GM18519 (cell line): ENCODE measurements at regions not wholly inside any gene's neighbourhood (a gene's known extent, or its start where the extent isn't known, plus 50 kb on each side); places are given as distances from the start of the nearest gene placed in this dataset.

ENCODE experiments used
- ATAC-seq: cut with Tn5 transposase; IDR thresholded peaks from one replicate; pipeline ENCODE4 v1.9.1; 2021; ENCODE audit warnings: mild to moderate bottlenecking, moderate library complexity; ENCODE audit not compliant: unreplicated experiment, low FRiP score

DNA sequence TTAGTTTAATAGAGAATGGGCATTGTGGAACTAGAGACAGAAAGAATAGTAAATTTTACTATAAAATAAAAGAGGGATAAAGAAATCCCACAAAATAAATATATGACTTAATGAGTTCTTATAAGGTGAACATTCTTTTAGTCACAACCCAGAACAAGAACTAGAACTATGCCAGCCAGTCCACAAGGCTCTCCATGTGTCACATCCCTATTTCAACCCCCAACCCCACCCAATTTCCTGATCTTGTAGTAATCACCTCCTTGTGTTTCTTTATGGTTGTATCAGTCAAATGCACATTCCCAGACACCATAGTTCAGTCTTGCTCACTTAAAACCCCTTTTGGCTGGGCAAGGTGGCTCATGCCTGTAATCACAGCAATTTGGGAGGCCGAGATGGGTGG is 662.3 kb upstream of the CAMK1G start:
- ATAC-seq = no peak

- ATAC-seq = no peak
These were observed 660.1 kb upstream of the CAMK1G start for GRCh38 chr1:208923456-208923855.

GRCh38 chr1:208923946-208924720 is 659.4 kb upstream of the CAMK1G start:
- no peak for ATAC-seq

- ATAC-seq = no peak
These were observed 658.6 kb upstream of the CAMK1G start for GRCh38 chr1:208924928-208925327.

- ATAC-seq = no peak
These were observed 655.0 kb upstream of the CAMK1G start for GRCh38 chr1:208928349-208929010.

DNA sequence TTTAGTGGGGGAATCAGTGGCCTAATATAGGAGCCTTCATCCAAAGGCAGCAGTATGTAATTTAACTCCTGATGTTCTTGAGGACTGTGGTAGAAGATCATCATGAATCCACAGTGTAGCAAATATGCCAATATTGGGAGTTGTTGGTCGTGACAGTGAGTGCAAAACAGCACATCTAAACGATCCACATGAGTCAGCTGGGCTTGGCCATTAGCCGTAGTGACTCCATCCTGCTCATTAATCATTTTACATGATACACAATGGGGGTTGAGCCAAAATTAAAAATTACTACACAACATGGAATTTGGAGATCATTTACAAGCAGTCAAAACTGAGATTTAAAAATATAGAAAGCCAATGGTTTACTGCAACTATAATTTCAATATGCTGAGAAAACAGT is 653.9 kb upstream of the CAMK1G start:
- ATAC-seq = no peak

GRCh38 chr1:208931936-208932335 is 651.6 kb upstream of the CAMK1G start:
- ATAC-seq = no peak

GRCh38 chr1:208933984-208934525 is 649.5 kb upstream of the CAMK1G start:
- no peak for ATAC-seq

DNA sequence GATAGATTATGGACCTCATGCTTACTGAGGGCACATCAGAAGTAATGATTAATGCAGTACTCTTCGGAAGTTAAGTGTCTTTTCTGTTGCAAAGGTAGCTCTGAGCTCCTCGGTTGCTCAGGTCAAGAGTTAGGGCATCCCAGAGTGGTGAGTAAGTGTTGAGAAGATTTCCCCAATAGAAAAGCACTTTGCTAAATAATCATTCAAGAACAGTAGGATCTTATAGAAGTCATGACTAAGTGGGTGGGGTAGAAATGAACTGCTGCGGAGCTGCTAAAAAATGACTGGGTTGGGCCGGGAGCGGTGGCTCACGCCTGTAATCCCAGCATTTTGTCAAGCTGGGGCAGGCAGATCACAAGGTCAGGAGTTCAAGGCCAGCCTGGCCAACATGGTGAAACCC is 648.6 kb upstream of the CAMK1G start:
- ATAC-seq = no peak

- no peak for ATAC-seq
These were observed 647.9 kb upstream of the CAMK1G start for GRCh38 chr1:208935517-208936187.

DNA sequence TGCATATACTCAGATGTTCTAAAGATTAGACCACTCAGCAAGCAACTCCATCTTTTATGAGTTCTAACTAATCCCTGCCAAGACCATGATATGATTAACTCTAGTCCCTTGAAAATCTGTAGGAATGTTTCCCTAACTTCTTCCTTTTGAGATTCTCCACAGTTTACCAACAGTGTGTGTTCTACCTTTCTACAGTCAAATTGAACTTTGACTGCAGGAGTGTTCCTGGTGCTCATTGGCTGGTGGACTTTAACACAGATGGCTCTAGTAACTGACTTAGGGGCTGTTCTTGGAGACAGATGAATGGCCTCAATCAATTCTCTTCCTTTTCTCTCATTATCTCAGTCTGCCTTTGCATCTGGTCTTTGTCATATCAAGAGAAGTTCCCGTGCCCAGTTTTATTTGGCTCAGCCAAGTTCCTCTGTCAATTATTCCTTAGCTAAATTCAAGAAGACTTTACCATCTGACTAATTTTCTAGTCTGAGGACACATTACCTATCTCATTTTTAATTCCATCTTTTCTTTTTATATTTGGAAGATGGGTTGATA is 643.9 kb upstream of the CAMK1G start:
- ATAC-seq = no peak

GRCh38 chr1:208942394-208943130 is 641.0 kb upstream of the CAMK1G start:
- ATAC-seq = no peak

GRCh38 chr1:208943291-208943690 is 640.2 kb upstream of the CAMK1G start:
- no peak for ATAC-seq

GRCh38 chr1:208944981-208945451 is 638.5 kb upstream of the CAMK1G start:
- no peak for ATAC-seq

- ATAC-seq = no peak
These were observed 633.3 kb upstream of the CAMK1G start for GRCh38 chr1:208950206-208950605.

DNA sequence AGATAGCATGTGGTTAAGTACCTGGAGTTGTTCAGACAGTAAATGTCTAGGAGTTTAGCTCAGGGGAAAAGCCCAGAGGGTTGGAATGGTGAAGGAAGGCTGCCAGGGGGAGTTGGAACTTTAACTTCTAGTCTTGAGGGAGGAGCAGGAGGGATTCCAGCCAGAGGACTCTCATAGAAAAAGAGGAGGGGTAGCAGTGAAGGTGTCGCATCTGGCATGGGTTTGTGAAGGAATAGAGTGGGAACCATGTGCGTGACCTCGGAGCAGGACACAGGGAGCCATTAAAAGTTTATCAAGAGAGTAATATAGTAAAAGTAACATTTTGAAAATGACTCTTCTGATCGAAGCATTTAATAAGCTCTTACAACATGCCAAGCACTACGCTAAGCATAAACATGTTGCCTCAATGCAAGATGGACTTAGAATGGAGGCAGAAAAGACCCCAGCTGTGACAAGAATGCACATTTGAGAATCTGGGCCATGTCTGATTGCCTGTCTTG is 632.4 kb upstream of the CAMK1G start:
- no peak for ATAC-seq

GRCh38 chr1:208951908-208952307 is 631.6 kb upstream of the CAMK1G start:
- ATAC-seq = no peak

DNA sequence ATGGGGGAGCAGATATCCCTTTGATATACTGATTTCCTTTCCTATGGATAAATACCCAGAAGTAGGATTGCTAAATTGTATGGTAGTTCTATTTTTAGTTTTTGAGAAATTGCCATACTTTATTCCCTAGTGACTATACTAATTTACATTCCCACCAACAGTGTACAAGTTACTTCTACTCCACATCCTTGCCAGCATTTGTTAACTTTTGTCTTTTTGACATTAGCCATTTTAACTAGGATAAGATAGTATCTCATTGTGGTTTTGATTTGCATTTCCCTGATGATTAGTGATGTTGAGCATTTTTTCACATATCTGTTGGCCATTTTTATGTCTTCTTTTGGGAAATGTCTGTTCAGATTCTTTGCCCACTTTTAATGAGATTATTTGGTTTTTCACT is 620.6 kb upstream of the CAMK1G start:
- no peak for ATAC-seq

GRCh38 chr1:208965351-208965750 is 618.2 kb upstream of the CAMK1G start:
- no peak for ATAC-seq

- ATAC-seq = no peak
These were observed 616.2 kb upstream of the CAMK1G start for GRCh38 chr1:208967334-208967733.
